GM12878 (cell line): ENCODE measurements at regions not wholly inside any gene's neighbourhood (a gene's known extent, or its start where the extent isn't known, plus 50 kb on each side); places are given as distances from the start of the nearest gene placed in this dataset.

Source experiments
- ATAC-seq: fragments of 200-7000 bp; cut with Tn5 transposase; 3 replicates; pipeline ENCODE4 v1.9.1; 2020; ENCODE audit warnings: mild to moderate bottlenecking, moderate library complexity
- BruUV-seq: library from RNA; stranded (reverse); fragments of 400-500 nt; replicated peaks from 2 replicates; lab custom pipeline; 2021; lab: Mats Ljungman, UMichigan
- CTCF ChIA-PET: fragments of 300-600 bp; sonication (Branson Sonifier 250); formaldehyde crosslinking; extraction: SDS; loops from one replicate; lab custom pipeline; 2021; ENCODE audit warnings: inconsistent platforms; lab: Yijun Ruan, JAX
- POLR2A ChIA-PET: fragments of 350-600 bp; formaldehyde crosslinking; extraction: SDS; loops from one replicate; lab custom pipeline; 2021; ENCODE audit warnings: inconsistent platforms; lab: Charles Lee
- RAD21 ChIA-PET: fragments of 300-600 bp; sonication (Branson Sonifier 250); formaldehyde crosslinking; loops from one replicate; lab custom pipeline; 2023; ENCODE audit warnings: antibody characterized with exemption; ENCODE audit not compliant: unreplicated experiment; lab: Charles Lee
- SMC1A ChIA-PET: fragments of 300-600 bp; sonication (Branson Sonifier 250); formaldehyde crosslinking; loops from one replicate; lab custom pipeline; 2023; ENCODE audit not compliant: unreplicated experiment, uncharacterized antibody; lab: Charles Lee
- DNase-seq: peaks from one replicate; pipeline ENCODE4 v3.0.0-alpha.2; 2011; ENCODE audit warnings: low read depth, low spot score
- FAIRE-seq: peaks from 3 replicates; lab custom pipeline; 2011; peaks lifted over from hg19 to GRCh38; lab: Jason Lieb, UNC
- H2AFZ ChIP-seq: 2 replicates; pipeline ENCODE4 v1.6.0; 2011; ENCODE audit warnings: low read depth, low read length, control low read depth; ENCODE audit not compliant: control insufficient read depth
- H3K27ac ChIP-seq: 2 replicates; pipeline ENCODE4 v1.5.1; 2011; ENCODE audit warnings: control low read depth; ENCODE audit not compliant: control insufficient read depth, insufficient read depth
- H3K27me3 ChIP-seq, 2 experiments: replicated peaks in 1 of 2; 2 replicates each; pipeline versions ENCODE4 v1.6.0 to v1.6.1; 2011; ENCODE audit warnings: low read length in 1 of 2; ENCODE audit not compliant: control insufficient read depth in 2 of 2, insufficient read depth in 2 of 2
- H3K36me3 ChIP-seq, 2 experiments: 2 replicates each; pipeline ENCODE4 v1.5.1; 2011; ENCODE audit warnings: low read length in 1 of 2; ENCODE audit not compliant: control insufficient read depth in 2 of 2, insufficient read depth in 2 of 2
- H3K4me1 ChIP-seq: 2 replicates; pipeline ENCODE4 v1.6.1; 2011; ENCODE audit warnings: mild to moderate bottlenecking, low read length, moderate library complexity, mixed read lengths; ENCODE audit not compliant: control insufficient read depth, insufficient read depth
- H3K4me2 ChIP-seq: 2 replicates; pipeline ENCODE4 v1.6.0; 2011; ENCODE audit warnings: control low read depth; ENCODE audit not compliant: control insufficient read depth, insufficient read depth
- H3K4me3 ChIP-seq: fragments of 200-600 bp; sonication (generic); 2 replicates; pipeline ENCODE4 v1.5.1; 2016
- H3K79me2 ChIP-seq: 2 replicates; pipeline ENCODE4 v1.6.0; 2011; ENCODE audit warnings: low read length; ENCODE audit not compliant: control insufficient read depth, insufficient read depth
- H3K9ac ChIP-seq: 2 replicates; pipeline ENCODE4 v1.8.0; 2011; ENCODE audit warnings: low read length, control low read depth, mixed read lengths; ENCODE audit not compliant: control insufficient read depth, insufficient read depth
- H3K9me3 ChIP-seq: replicated peaks from 3 replicates; pipeline ENCODE4 v1.5.1; 2011; ENCODE audit warnings: mild to moderate bottlenecking, low read length; ENCODE audit not compliant: control insufficient read depth, insufficient read depth
- H4K20me1 ChIP-seq: 2 replicates; pipeline ENCODE4 v1.6.0; 2011; ENCODE audit not compliant: control insufficient read depth, insufficient read depth
- BCLAF1 ChIP-seq: fragments of 450-650 bp; IDR thresholded peaks from 2 replicates; pipeline ENCODE4 v1.6.1; 2017; ENCODE audit warnings: antibody characterized with exemption, mild to moderate bottlenecking, moderate library complexity
- KLF5 ChIP-seq: fragments of 450-650 bp; IDR thresholded peaks from 2 replicates; pipeline ENCODE4 v1.6.1; 2014; ENCODE audit warnings: mild to moderate bottlenecking; ENCODE audit not compliant: partially characterized antibody
- RAD51 ChIP-seq: fragments of 450-650 bp; IDR thresholded peaks from 2 replicates; pipeline ENCODE4 v1.6.1; 2016; ENCODE audit warnings: moderate library complexity, mild to moderate bottlenecking, inconsistent platforms
- RELB ChIP-seq: fragments of 450-650 bp; IDR thresholded peaks from 2 replicates; pipeline ENCODE4 v1.6.1; 2017; ENCODE audit warnings: low read depth, mild to moderate bottlenecking, moderate library complexity
- WGBS: methylation state at CpG from one replicate; pipeline ENCODE4 v1.1.6; 2016; ENCODE audit warnings: low lambda C conversion rate; ENCODE audit not compliant: insufficient replicate concordance, insufficient coverage; ENCODE audit errors: missing lambda C conversion rate; 5-methylcytosine and 5-hydroxymethylcytosine counted together
- in situ Hi-C: fragments of 300-500 bp; cut with MboI; formaldehyde crosslinking; loops from 9 replicates; pipeline ENCODE4 v1.14.3; 2018; ENCODE audit warnings: mixed read lengths
- intact Hi-C: fragments of 100-400 bp; cut with micrococcal nuclease; formaldehyde crosslinking; loops from one replicate; pipeline ENCODE4 v1.14.2; 2022; ENCODE audit not compliant: unreplicated experiment
- TF ChIP-seq, protein P1 (sequence below): fragments of 450-650 bp; IDR thresholded peaks from 2 replicates; pipeline ENCODE4 v1.6.1; 2017; ENCODE audit warnings: mild to moderate bottlenecking, moderate library complexity
- TF ChIP-seq, protein P2 (sequence below): fragments of 450-650 bp; formaldehyde crosslinking; IDR thresholded peaks from 2 replicates; pipeline ENCODE4 v1.4.0; 2020; ENCODE audit warnings: mild to moderate bottlenecking, moderate library complexity
- TF ChIP-seq, protein P3 (sequence below): IDR thresholded peaks from 2 replicates; pipeline ENCODE4 v1.6.1; 2011; ENCODE audit warnings: low read depth, low read length, improper control_type of control experiment, borderline replicate concordance
- TF ChIP-seq, protein P4 (sequence below): IDR thresholded peaks from 2 replicates; pipeline ENCODE4 v1.6.1; 2011; ENCODE audit warnings: mild to moderate bottlenecking, low read depth, low read length, moderate library complexity; ENCODE audit not compliant: insufficient replicate concordance

DNA sequence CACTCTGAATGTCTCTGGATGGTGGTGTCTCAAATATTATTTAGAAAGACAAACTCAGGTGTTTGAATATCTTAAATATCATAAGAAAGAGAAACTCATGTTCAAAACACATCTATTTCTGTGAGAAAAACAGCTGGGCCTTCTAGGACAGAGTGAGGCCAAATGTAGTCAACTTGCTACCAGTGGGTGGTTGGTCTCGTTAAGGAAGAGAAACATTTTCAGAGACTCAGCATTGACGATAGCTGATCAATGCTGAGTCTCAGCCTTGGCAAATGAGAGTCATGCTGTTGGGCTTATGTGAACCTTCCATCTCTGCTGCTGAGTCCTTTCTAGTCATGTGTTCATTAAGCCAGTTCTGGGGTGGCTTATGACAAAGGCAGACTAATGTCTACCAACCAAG is 418.0 kb downstream of the CETN3 start:
- H2AFZ ChIP-seq = no peak overlapping the region
- POLR2A ChIA-PET = no interaction called here
- no peak overlapping the region for H3K4me3 ChIP-seq
- SMC1A ChIA-PET = interaction anchor here (1.0 to 1.3 kb wide), 4 partner anchors 9 to 24 kb away, joined by 3 to 5 read pairs (median 4); no protein-coding TSS in a partner anchor
- FAIRE-seq = no peak
- no peak for DNase-seq
- WGBS = 3% methylated on average over 2 of the region's 2 CpGs
- H3K79me2 ChIP-seq = no peaks in the 10 kb centered on the region
- CTCF ChIA-PET = interaction anchor here (1.5 kb wide), 1 partner anchor 16 kb away, joined by 3 read pairs; no protein-coding TSS in a partner anchor
- no peaks in the 10 kb centered on the region for H3K4me1 ChIP-seq
- no peaks in the 10 kb centered on the region for H4K20me1 ChIP-seq
- H3K36me3 ChIP-seq = no peaks in the 10 kb centered on the region
- ATAC-seq = no peak
- no peaks in the 10 kb centered on the region for H3K9me3 ChIP-seq
- intact Hi-C loops (no loop called here), in situ Hi-C loops (no loop called here)
- H3K27me3 ChIP-seq = no peaks in the 10 kb centered on the region
- H3K4me2 ChIP-seq = no peak overlapping the region
- RAD21 ChIA-PET = no interaction called here
- BruUV-seq = no TSS peak
- H3K27ac ChIP-seq = no peak overlapping the region
- H3K9ac ChIP-seq = no peak overlapping the region
- TF ChIP-seq RAD51 (no peak), KLF5 (no peak), RELB (no peak), BCLAF1 (no peak)
- TF ChIP-seq, protein P1, sequence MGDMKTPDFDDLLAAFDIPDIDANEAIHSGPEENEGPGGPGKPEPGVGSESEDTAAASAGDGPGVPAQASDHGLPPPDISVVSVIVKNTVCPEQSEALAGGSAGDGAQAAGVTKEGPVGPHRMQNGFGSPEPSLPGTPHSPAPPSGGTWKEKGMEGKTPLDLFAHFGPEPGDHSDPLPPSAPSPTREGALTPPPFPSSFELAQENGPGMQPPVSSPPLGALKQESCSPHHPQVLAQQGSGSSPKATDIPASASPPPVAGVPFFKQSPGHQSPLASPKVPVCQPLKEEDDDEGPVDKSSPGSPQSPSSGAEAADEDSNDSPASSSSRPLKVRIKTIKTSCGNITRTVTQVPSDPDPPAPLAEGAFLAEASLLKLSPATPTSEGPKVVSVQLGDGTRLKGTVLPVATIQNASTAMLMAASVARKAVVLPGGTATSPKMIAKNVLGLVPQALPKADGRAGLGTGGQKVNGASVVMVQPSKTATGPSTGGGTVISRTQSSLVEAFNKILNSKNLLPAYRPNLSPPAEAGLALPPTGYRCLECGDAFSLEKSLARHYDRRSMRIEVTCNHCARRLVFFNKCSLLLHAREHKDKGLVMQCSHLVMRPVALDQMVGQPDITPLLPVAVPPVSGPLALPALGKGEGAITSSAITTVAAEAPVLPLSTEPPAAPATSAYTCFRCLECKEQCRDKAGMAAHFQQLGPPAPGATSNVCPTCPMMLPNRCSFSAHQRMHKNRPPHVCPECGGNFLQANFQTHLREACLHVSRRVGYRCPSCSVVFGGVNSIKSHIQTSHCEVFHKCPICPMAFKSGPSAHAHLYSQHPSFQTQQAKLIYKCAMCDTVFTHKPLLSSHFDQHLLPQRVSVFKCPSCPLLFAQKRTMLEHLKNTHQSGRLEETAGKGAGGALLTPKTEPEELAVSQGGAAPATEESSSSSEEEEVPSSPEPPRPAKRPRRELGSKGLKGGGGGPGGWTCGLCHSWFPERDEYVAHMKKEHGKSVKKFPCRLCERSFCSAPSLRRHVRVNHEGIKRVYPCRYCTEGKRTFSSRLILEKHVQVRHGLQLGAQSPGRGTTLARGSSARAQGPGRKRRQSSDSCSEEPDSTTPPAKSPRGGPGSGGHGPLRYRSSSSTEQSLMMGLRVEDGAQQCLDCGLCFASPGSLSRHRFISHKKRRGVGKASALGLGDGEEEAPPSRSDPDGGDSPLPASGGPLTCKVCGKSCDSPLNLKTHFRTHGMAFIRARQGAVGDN = no peak
- TF ChIP-seq, protein P2, sequence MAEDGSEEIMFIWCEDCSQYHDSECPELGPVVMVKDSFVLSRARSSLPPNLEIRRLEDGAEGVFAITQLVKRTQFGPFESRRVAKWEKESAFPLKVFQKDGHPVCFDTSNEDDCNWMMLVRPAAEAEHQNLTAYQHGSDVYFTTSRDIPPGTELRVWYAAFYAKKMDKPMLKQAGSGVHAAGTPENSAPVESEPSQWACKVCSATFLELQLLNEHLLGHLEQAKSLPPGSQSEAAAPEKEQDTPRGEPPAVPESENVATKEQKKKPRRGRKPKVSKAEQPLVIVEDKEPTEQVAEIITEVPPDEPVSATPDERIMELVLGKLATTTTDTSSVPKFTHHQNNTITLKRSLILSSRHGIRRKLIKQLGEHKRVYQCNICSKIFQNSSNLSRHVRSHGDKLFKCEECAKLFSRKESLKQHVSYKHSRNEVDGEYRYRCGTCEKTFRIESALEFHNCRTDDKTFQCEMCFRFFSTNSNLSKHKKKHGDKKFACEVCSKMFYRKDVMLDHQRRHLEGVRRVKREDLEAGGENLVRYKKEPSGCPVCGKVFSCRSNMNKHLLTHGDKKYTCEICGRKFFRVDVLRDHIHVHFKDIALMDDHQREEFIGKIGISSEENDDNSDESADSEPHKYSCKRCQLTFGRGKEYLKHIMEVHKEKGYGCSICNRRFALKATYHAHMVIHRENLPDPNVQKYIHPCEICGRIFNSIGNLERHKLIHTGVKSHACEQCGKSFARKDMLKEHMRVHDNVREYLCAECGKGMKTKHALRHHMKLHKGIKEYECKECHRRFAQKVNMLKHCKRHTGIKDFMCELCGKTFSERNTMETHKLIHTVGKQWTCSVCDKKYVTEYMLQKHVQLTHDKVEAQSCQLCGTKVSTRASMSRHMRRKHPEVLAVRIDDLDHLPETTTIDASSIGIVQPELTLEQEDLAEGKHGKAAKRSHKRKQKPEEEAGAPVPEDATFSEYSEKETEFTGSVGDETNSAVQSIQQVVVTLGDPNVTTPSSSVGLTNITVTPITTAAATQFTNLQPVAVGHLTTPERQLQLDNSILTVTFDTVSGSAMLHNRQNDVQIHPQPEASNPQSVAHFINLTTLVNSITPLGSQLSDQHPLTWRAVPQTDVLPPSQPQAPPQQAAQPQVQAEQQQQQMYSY (CRISPR knock-in tag) = no peak
- TF ChIP-seq, protein P3, sequence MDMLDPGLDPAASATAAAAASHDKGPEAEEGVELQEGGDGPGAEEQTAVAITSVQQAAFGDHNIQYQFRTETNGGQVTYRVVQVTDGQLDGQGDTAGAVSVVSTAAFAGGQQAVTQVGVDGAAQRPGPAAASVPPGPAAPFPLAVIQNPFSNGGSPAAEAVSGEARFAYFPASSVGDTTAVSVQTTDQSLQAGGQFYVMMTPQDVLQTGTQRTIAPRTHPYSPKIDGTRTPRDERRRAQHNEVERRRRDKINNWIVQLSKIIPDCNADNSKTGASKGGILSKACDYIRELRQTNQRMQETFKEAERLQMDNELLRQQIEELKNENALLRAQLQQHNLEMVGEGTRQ = no peak
- TF ChIP-seq, protein P4, sequence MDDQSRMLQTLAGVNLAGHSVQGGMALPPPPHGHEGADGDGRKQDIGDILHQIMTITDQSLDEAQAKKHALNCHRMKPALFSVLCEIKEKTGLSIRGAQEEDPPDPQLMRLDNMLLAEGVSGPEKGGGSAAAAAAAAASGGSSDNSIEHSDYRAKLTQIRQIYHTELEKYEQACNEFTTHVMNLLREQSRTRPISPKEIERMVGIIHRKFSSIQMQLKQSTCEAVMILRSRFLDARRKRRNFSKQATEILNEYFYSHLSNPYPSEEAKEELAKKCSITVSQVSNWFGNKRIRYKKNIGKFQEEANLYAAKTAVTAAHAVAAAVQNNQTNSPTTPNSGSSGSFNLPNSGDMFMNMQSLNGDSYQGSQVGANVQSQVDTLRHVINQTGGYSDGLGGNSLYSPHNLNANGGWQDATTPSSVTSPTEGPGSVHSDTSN = no peak
